ENCODE measurements at regions not wholly inside any gene's neighbourhood (a gene's known extent, or its start where the extent isn't known, plus 50 kb on each side); places are given as distances from the start of the nearest gene placed in this dataset.

DNA sequence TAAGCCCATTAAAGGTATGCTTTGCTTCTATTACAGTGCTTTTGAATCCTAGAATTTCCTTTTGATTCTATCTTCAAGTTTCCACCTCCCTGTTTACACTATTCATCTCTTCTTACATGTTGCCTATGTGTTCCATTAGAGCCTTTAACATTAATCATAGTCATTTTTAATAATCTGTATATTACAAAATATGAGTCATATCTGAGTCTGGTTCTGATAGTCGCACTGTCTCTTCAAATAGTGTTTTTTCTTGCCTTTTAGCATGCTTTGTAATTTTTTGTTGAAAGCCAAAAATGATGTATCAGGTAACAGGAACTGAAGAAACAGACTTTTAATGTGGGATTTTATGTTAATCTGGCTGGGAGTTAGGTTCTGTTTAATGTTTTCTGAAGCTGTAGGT is 68.4 kb downstream of the DNAAF9 start:
- TF ChIP-seq, protein P1, sequence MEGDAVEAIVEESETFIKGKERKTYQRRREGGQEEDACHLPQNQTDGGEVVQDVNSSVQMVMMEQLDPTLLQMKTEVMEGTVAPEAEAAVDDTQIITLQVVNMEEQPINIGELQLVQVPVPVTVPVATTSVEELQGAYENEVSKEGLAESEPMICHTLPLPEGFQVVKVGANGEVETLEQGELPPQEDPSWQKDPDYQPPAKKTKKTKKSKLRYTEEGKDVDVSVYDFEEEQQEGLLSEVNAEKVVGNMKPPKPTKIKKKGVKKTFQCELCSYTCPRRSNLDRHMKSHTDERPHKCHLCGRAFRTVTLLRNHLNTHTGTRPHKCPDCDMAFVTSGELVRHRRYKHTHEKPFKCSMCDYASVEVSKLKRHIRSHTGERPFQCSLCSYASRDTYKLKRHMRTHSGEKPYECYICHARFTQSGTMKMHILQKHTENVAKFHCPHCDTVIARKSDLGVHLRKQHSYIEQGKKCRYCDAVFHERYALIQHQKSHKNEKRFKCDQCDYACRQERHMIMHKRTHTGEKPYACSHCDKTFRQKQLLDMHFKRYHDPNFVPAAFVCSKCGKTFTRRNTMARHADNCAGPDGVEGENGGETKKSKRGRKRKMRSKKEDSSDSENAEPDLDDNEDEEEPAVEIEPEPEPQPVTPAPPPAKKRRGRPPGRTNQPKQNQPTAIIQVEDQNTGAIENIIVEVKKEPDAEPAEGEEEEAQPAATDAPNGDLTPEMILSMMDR (IDR thresholded peaks at IDR 0.05; ENCODE audit: poor library complexity), result no peak
- no peaks in the 10 kb centered on the region for H3K4me1 ChIP-seq (ENCODE audit: insufficient read depth)
- no peaks in the 10 kb centered on the region for H3K79me2 ChIP-seq
- DNase-seq (ENCODE audit: low spot score), result no peak
- no peaks in the 10 kb centered on the region for H3K27me3 ChIP-seq
- no peaks in the 10 kb centered on the region for H3K36me3 ChIP-seq (replicated peaks; ENCODE audit: insufficient read depth, low read depth)
- no peak overlapping the region for H3K27ac ChIP-seq
- H4K20me1 ChIP-seq (ENCODE audit: insufficient read depth, poor library complexity, severe bottlenecking), result no peaks in the 10 kb centered on the region
- 96% methylated on average over 1 of the region's 1 CpG for WGBS (ENCODE audit: low lambda C conversion rate, missing lambda C conversion rate)
- no peaks in the 10 kb centered on the region for H3K9me3 ChIP-seq (ENCODE audit: low read depth)
- no peak overlapping the region for H2AFZ ChIP-seq
- H3K4me2 ChIP-seq, result no peak overlapping the region
- H3K4me3 ChIP-seq, result no peak overlapping the region
- H3K9me2 ChIP-seq (replicated peaks; ENCODE audit: insufficient read depth), result no peaks in the 10 kb centered on the region

DNA sequence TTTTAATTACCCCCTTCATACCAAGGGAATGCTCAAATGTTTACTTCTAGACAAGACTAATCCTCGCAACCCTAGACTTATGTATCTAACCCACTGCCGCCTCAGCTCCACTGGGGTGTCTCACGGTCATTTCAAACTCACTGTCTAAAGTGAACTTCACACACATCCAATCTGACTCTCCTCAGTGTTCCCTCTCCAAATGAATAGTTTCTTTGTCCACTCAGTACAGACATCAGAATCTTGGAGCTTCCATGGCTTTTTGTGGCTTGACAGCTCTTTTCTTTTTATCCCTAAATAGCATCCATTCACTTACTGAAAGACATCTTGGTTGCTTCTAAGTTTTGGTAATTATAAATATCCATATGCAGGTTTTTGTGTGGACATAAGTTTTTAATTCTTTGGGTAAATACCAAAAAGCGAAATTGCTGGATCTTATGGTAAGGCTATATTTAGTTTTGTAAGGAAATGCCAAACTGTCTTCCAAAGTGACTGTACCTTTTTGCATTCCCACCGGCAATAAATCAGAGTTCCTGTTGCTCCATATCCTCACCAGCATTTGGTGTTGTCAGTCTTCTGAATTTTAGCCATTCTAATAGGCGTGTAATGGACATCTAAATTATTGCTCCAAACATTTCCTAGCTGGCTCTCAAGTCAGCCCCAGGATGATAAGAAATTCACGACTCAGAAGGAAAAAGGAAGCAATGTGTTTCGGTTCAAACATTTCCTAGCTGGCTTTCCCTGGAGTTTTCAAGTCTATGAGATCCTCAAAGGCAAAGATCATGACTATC is 73.1 kb downstream of the DNAAF9 start:
- Histone ChIP-seq H4K20me1 (ENCODE audit: insufficient read depth, poor library complexity, severe bottlenecking) (no peaks in the 10 kb centered on the region), H3K27me3 (no peaks in the 10 kb centered on the region), H3K4me1 (ENCODE audit: insufficient read depth) (no peaks in the 10 kb centered on the region), H3K36me3 (replicated peaks; ENCODE audit: insufficient read depth, low read depth) (no peaks in the 10 kb centered on the region), H3K9me3 (ENCODE audit: low read depth) (no peaks in the 10 kb centered on the region), H3K4me3 (no peak overlapping the region), H3K9me2 (replicated peaks; ENCODE audit: insufficient read depth) (no peaks in the 10 kb centered on the region), H2AFZ (no peak overlapping the region), H3K79me2 (no peaks in the 10 kb centered on the region), H3K4me2 (no peak overlapping the region), H3K27ac (no peak overlapping the region)
- no peak for DNase-seq (ENCODE audit: low spot score)
- 93% methylated on average over 8 of the region's 8 CpGs for WGBS (ENCODE audit: low lambda C conversion rate, missing lambda C conversion rate)
- TF ChIP-seq, protein P1 (IDR thresholded peaks at IDR 0.05; ENCODE audit: poor library complexity), result no peak
- TF ChIP-seq EZH2 (IDR thresholded peaks at IDR 0.05; ENCODE audit: borderline replicate concordance) (no peak), EZH2phosphoT487 (IDR thresholded peaks at IDR 0.05; ENCODE audit: low read depth, severe bottlenecking, unreplicated experiment) (no peak)

DNA sequence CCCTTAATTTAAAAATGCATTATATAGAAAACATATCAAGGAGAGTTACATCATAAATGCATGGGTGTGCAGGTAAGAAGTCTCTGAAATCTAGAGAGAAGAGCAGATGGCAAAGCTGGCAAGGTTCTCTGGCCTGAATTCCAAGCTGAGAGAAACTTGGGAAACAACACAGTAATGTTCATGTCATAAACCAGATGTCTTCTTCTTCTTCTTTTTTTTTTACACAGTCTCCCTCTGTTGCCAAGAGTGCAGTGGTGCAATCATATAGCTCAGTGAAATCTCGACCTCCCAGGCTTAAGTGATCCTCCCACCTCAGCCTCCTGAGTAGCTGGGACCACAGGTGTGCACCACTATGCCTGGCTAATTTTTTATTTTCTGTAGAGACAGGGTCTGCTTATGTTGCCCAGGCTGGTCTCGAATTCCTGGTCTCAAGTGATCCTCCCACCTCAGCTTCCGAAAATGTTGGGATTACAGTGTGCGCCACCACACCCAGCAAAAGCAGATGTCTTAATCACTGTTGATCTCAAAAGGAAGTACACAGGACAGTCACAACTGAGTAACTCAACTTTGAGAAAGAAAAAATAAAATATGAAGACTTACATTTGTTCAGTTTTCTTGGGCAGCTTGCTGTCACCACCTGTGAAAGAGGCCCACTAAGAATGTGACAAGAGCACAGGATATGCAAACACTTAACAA is 77.3 kb downstream of the DNAAF9 start:
- H3K4me2 ChIP-seq, result no peak overlapping the region
- no peak overlapping the region for H2AFZ ChIP-seq
- H3K79me2 ChIP-seq, result no peaks in the 10 kb centered on the region
- no peak for TF ChIP-seq EZH2 (IDR thresholded peaks at IDR 0.05; ENCODE audit: borderline replicate concordance)
- TF ChIP-seq, protein P1 (IDR thresholded peaks at IDR 0.05; ENCODE audit: poor library complexity), result no peak
- TF ChIP-seq EZH2phosphoT487 (IDR thresholded peaks at IDR 0.05; ENCODE audit: low read depth, severe bottlenecking, unreplicated experiment), result no peak
- no peaks in the 10 kb centered on the region for H3K27me3 ChIP-seq
- H3K4me1 ChIP-seq (ENCODE audit: insufficient read depth), result no peaks in the 10 kb centered on the region
- DNase-seq (ENCODE audit: low spot score), result no peak
- H3K27ac ChIP-seq, result no peak overlapping the region
- H3K9me2 ChIP-seq (replicated peaks; ENCODE audit: insufficient read depth), result no peaks in the 10 kb centered on the region
- no peaks in the 10 kb centered on the region for H4K20me1 ChIP-seq (ENCODE audit: insufficient read depth, poor library complexity, severe bottlenecking)
- H3K4me3 ChIP-seq, result no peak overlapping the region
- H3K9me3 ChIP-seq (ENCODE audit: low read depth), result no peaks in the 10 kb centered on the region
- H3K36me3 ChIP-seq (replicated peaks; ENCODE audit: insufficient read depth, low read depth), result no peaks in the 10 kb centered on the region
- 95% methylated on average over 4 of the region's 4 CpGs for WGBS (ENCODE audit: low lambda C conversion rate, missing lambda C conversion rate)
